GM21526 (cell line): ENCODE measurements at regions not wholly inside any gene's neighbourhood (a gene's known extent, or its start where the extent isn't known, plus 50 kb on each side); places are given as distances from the start of the nearest gene placed in this dataset.

Source experiments
- ATAC-seq: cut with Tn5 transposase; IDR thresholded peaks from one replicate; pipeline ENCODE4 v1.9.1; 2021; ENCODE audit warnings: moderate library complexity; ENCODE audit not compliant: unreplicated experiment, low FRiP score

- ATAC-seq, result no peak
Measured at GRCh38 chr2:21422724-21423522, 299.2 kb downstream of the TDRD15 start.

- no peak for ATAC-seq
Measured at GRCh38 chr2:21423854-21424253, 300.1 kb downstream of the TDRD15 start.

GRCh38 chr2:21424375-21424774 lies 300.6 kb downstream of the TDRD15 start:
- no peak for ATAC-seq

GRCh38 chr2:21427606-21428005 lies 303.8 kb downstream of the TDRD15 start:
- no peak for ATAC-seq

- no peak for ATAC-seq
Measured at GRCh38 chr2:21428754-21429153, 305.0 kb downstream of the TDRD15 start.

GRCh38 chr2:21429747-21430146 lies 306.0 kb downstream of the TDRD15 start:
- ATAC-seq, result no peak

- no peak for ATAC-seq
Measured at GRCh38 chr2:21431078-21431477, 307.3 kb downstream of the TDRD15 start.

GRCh38 chr2:21438949-21439348 lies 315.2 kb downstream of the TDRD15 start:
- no peak for ATAC-seq

- no peak for ATAC-seq
Measured at GRCh38 chr2:21441442-21441841, 317.7 kb downstream of the TDRD15 start.

GRCh38 chr2:21443494-21444105 lies 319.8 kb downstream of the TDRD15 start:
- ATAC-seq, result no peak

GRCh38 chr2:21449881-21450280 lies 326.1 kb downstream of the TDRD15 start:
- ATAC-seq, result no peak

GRCh38 chr2:21451403-21451802 lies 327.6 kb downstream of the TDRD15 start:
- ATAC-seq, result no peak

- no peak for ATAC-seq
Measured at GRCh38 chr2:21452263-21452662, 328.5 kb downstream of the TDRD15 start.

GRCh38 chr2:21452678-21453077 lies 328.9 kb downstream of the TDRD15 start:
- no peak for ATAC-seq

- no peak for ATAC-seq
Measured at GRCh38 chr2:21453723-21454450, 330.1 kb downstream of the TDRD15 start.

GRCh38 chr2:21454839-21455238 lies 331.1 kb downstream of the TDRD15 start:
- ATAC-seq, result no peak

- ATAC-seq, result no peak
Measured at GRCh38 chr2:21461754-21462240, 338.0 kb downstream of the TDRD15 start.

GRCh38 chr2:21466341-21466927 lies 342.7 kb downstream of the TDRD15 start:
- ATAC-seq, result no peak

GRCh38 chr2:21467280-21467818 lies 343.6 kb downstream of the TDRD15 start:
- no peak for ATAC-seq

- ATAC-seq, result no peak
Measured at GRCh38 chr2:21467910-21468309, 344.1 kb downstream of the TDRD15 start.

GRCh38 chr2:21468624-21469023 lies 344.9 kb downstream of the TDRD15 start:
- ATAC-seq, result no peak
